Epithelial cell of proximal tubule (primary cell): ENCODE measurements at regions not wholly inside any gene's neighbourhood (a gene's known extent, or its start where the extent isn't known, plus 50 kb on each side); places are given as distances from the start of the nearest gene placed in this dataset.
"Not testable (repeated sequence)": the region's sequence is repeated elsewhere in the genome, so short reads cannot be mapped to it uniquely, and the experiment has no call there.

Source experiments
- DNase-seq: peaks from one replicate; pipeline ENCODE4 v3.0.0-alpha.2; 2011; ENCODE audit warnings: low read depth
- H3K4me3 ChIP-seq: 2 replicates; pipeline ENCODE4 v1.5.1; 2011; ENCODE audit warnings: low read depth, mild to moderate bottlenecking, low read length
- CTCF ChIP-seq: conservative IDR thresholded peaks from 2 replicates; pipeline ENCODE4 v1.5.1; 2012; ENCODE audit warnings: low read depth, mild to moderate bottlenecking, low read length

DNA sequence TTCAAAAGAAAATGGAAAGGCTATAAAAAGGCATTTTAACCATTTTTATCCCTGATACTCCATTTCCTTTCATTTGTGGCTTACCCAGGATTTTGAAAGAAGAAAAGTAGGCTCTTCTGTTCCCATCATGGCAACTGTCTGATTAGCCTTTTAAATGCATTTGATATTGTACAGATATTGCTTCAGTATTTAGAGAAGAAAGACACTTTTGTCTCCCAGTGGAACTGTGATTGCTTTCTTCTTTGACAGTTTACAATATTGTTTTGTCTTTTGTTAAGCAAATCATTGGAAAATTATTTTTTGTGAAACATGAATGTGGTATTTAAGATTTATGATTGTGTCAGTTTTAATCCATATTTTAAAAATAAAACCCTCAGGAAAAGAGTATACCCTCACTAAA lies 297.4 kb upstream of the TACR3 start:
- no peak overlapping the region for H3K4me3 ChIP-seq
- no peak for TF ChIP-seq CTCF

GRCh38 chr4:104015680-104016079 lies 295.9 kb upstream of the TACR3 start:
- H3K4me3 ChIP-seq: no peak overlapping the region
- DNase-seq: no peak

More for the DNA sequence above, 297.4 kb upstream of the TACR3 start:
- no peak for DNase-seq

DNA sequence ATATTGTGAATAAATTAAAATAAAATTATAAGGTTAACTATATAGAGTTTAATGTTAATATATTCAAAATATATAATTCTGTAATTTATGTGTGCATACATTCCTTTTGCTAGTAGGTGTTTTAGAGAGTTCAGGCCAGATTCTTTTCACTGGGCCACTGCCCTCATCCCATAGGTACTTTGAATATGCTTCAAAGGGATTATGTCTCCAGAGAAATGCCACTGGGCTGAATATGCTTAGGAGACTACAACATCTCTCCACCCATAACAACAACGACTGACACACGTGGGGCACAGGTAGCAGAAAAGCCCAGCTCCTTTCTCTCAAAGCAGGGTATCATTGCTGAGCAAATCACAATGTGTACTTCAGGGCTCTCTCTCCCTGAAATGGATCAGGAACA lies 290.9 kb upstream of the TACR3 start:
- TF ChIP-seq CTCF: no peak
- H3K4me3 ChIP-seq: no peak overlapping the region
- no peak for DNase-seq

More at GRCh38 chr4:104015680-104016079, 295.9 kb upstream of the TACR3 start:
- peak; percentile 61 for TF ChIP-seq CTCF

DNA sequence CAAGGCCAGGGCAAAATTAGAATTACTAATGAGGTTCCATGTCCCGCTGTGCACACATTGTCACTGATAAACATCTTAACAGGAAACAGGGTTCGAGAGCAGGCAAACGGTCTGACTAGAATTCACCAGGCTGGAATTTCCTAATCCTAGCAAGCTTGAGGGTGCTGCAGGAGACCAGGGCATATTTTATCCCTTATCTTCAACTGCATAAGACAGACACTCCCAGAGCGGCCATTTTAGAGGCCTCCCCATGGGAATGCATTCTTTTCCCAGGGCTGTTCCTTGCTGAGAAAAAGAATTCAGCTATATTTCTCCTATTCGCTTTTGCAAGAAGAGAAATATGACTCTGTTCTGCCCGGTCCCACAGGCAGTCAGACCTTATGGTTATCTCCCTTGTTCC lies 282.5 kb upstream of the TACR3 start:
- H3K4me3 ChIP-seq, DNase-seq: not testable (repeated sequence)

- TF ChIP-seq CTCF: no peak
- H3K4me3 ChIP-seq: no peak overlapping the region
- DNase-seq: no peak
These were observed 279.0 kb upstream of the TACR3 start for GRCh38 chr4:103998756-103999155.

GRCh38 chr4:103996637-103997036 lies 276.9 kb upstream of the TACR3 start:
- peak; percentile 93 for DNase-seq
- no peak overlapping the region for H3K4me3 ChIP-seq
- no peak for TF ChIP-seq CTCF

GRCh38 chr4:103996064-103996463 lies 276.3 kb upstream of the TACR3 start:
- DNase-seq: no peak
- no peak overlapping the region for H3K4me3 ChIP-seq
- TF ChIP-seq CTCF: peak; percentile 34

DNA sequence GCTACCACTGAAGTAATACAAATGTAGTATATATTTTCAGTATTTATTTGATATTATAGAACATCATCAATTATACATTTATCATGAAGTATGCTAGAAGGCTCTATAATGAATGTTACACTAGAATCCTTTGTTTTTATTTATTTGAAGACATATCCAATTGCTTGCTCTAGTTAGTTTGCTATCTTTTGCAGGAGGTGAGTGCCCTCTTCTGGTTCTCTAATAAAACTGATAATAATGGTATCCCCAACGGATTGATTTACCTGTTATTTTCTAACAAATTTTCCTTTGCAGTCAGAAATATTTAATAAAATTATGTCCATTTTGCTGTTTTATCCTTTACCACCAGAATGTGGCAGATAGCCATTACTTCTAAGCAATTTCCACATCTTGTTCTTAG lies 274.3 kb upstream of the TACR3 start:
- no peak for DNase-seq
- peak; percentile 45 for TF ChIP-seq CTCF
- H3K4me3 ChIP-seq: no peak overlapping the region
